ENCODE measurements at regions not wholly inside any gene's neighbourhood (a gene's known extent, or its start where the extent isn't known, plus 50 kb on each side); places are given as distances from the start of the nearest gene placed in this dataset.

GRCh38 chr17:27990979-27991378 is 51.5 kb upstream of the NLK start:
- Histone ChIP-seq H3K27me3 (no peaks in the 10 kb centered on the region), H3K27ac (no peak overlapping the region), H3K9me3 (no peaks in the 10 kb centered on the region), H3K4me3 (no peak overlapping the region), H3K4me1 (no peaks in the 10 kb centered on the region), H3K36me3 (no peaks in the 10 kb centered on the region)
- WGBS, 2 donors: 94 to 95% methylated on average over 5 of the region's 5 CpGs
- intact Hi-C loops (cut with DNase I): no loop called here
- TF ChIP-seq POLR2AphosphoS5 (IDR thresholded peaks at IDR 0.05): no peak
- no peak for TF ChIP-seq CTCF (IDR thresholded peaks at IDR 0.05)
- no peak for TF ChIP-seq EP300 (IDR thresholded peaks at IDR 0.05)
- no peak for TF ChIP-seq POLR2A (IDR thresholded peaks at IDR 0.05)
- no peak for DNase-seq

- 92 to 95% methylated on average over 1 of the region's 1 CpG for WGBS, 2 donors
- no peak for DNase-seq
- Histone ChIP-seq H3K4me1 (no peaks in the 10 kb centered on the region), H3K27ac (no peak overlapping the region), H3K9me3 (no peaks in the 10 kb centered on the region), H3K27me3 (no peaks in the 10 kb centered on the region), H3K4me3 (no peak overlapping the region), H3K36me3 (no peaks in the 10 kb centered on the region)
- intact Hi-C loops (cut with DNase I): no loop called here
- TF ChIP-seq CTCF (IDR thresholded peaks at IDR 0.05) (no peak), EP300 (IDR thresholded peaks at IDR 0.05) (no peak), POLR2AphosphoS5 (IDR thresholded peaks at IDR 0.05) (no peak), POLR2A (IDR thresholded peaks at IDR 0.05) (no peak)
Observed at GRCh38 chr17:27991462-27991993, 50.9 kb upstream of the NLK start.
